ENCODE measurements at regions not wholly inside any gene's neighbourhood (a gene's known extent, or its start where the extent isn't known, plus 50 kb on each side); places are given as distances from the start of the nearest gene placed in this dataset.

GRCh38 chr1:73611681-73612080, 586.3 kb downstream of the LRRIQ3 start:
- TF ChIP-seq YY1 (IDR thresholded peaks at IDR 0.05; ENCODE audit: insufficient read depth, insufficient read length) (no peak), ZNF274 (IDR thresholded peaks at IDR 0.05; ENCODE audit: low read depth, low read length) (no peak), SUZ12 (IDR thresholded peaks at IDR 0.05; ENCODE audit: extremely low read depth, insufficient read depth, insufficient read length) (no peak)

All from NT2/D1 (cell line).